ENCODE measurements at regions not wholly inside any gene's neighbourhood (a gene's known extent, or its start where the extent isn't known, plus 50 kb on each side); places are given as distances from the start of the nearest gene placed in this dataset.
A peak's percentile ranks its signal among the peaks of the same experiment; 100 is the strongest.

GRCh38 chr10:31754803-31755624 lies 173.6 kb downstream of the ARHGAP12 start:
- DNase-seq = no peak

GRCh38 chr10:31753681-31754080 lies 174.9 kb downstream of the ARHGAP12 start:
- DNase-seq = no peak

- DNase-seq = no peak
Measured at GRCh38 chr10:31752170-31752569, 176.5 kb downstream of the ARHGAP12 start.

GRCh38 chr10:31751738-31752080 lies 176.9 kb downstream of the ARHGAP12 start:
- DNase-seq = no peak

- no peak for DNase-seq
Measured at GRCh38 chr10:31751051-31751737, 177.4 kb downstream of the ARHGAP12 start.

- DNase-seq = peak; percentile 88
Measured at GRCh38 chr10:31749981-31750840, 178.4 kb downstream of the ARHGAP12 start.

GRCh38 chr10:31749301-31749700 lies 179.3 kb downstream of the ARHGAP12 start:
- peak; percentile 81 for DNase-seq

- DNase-seq = no peak
Measured at GRCh38 chr10:31745612-31746376, 182.8 kb downstream of the ARHGAP12 start.

- DNase-seq = no peak
Measured at GRCh38 chr10:31744025-31744424, 184.6 kb downstream of the ARHGAP12 start.

- no peak for DNase-seq
Measured at GRCh38 chr10:31742255-31742654, 186.4 kb downstream of the ARHGAP12 start.

- DNase-seq = no peak
Measured at GRCh38 chr10:31741473-31741872, 187.2 kb downstream of the ARHGAP12 start.

- no peak for DNase-seq
Measured at GRCh38 chr10:31739711-31740110, 188.9 kb downstream of the ARHGAP12 start.

GRCh38 chr10:31739146-31739545 lies 189.5 kb downstream of the ARHGAP12 start:
- no peak for DNase-seq

- no peak for DNase-seq
Measured at GRCh38 chr10:31731711-31732110, 196.9 kb downstream of the ARHGAP12 start.

- DNase-seq = no peak
Measured at GRCh38 chr10:31730776-31731175, 197.9 kb downstream of the ARHGAP12 start.

- DNase-seq = no peak
Measured at GRCh38 chr10:31728698-31729224, 199.9 kb downstream of the ARHGAP12 start.

- DNase-seq = no peak
Measured at GRCh38 chr10:31725436-31725835, 203.2 kb downstream of the ARHGAP12 start.

GRCh38 chr10:31724296-31724695 lies 204.3 kb downstream of the ARHGAP12 start:
- no peak for DNase-seq

GRCh38 chr10:31723106-31723750 lies 205.4 kb downstream of the ARHGAP12 start:
- no peak for DNase-seq

GRCh38 chr10:31721096-31721495 lies 207.5 kb downstream of the ARHGAP12 start:
- no peak for DNase-seq

- DNase-seq = no peak
Measured at GRCh38 chr10:31720546-31720945, 208.1 kb downstream of the ARHGAP12 start.

GRCh38 chr10:31709476-31709875 lies 219.2 kb downstream of the ARHGAP12 start:
- no peak for DNase-seq

Data from NCI-H1092 (cell line).